Peyer's patch (tissue), 4 donors: ENCODE measurements at regions not wholly inside any gene's neighbourhood (a gene's known extent, or its start where the extent isn't known, plus 50 kb on each side); places are given as distances from the start of the nearest gene placed in this dataset.

Source experiments
- CTCF ChIP-seq, 6 experiments: fragments of 450-650 bp in 4 of 6; fragments of 200-600 bp in 2 of 6; sonication (generic) in 1 of 6; IDR thresholded peaks; one replicate each; pipeline ENCODE4 v1.5.1; 2017 to 2019; ENCODE audit warnings: antibody characterized with exemption in 6 of 6, mild to moderate bottlenecking in 3 of 6, moderate library complexity in 1 of 6
- POLR2A ChIP-seq, 2 donors: fragments of 450-650 bp; IDR thresholded peaks; one replicate each; pipeline ENCODE4 v1.5.1; 2017; ENCODE audit warnings: antibody characterized with exemption in 2 of 2, mild to moderate bottlenecking in 2 of 2, moderate library complexity in 2 of 2

- TF ChIP-seq CTCF (IDR thresholded peaks at IDR 0.05) (no peak), POLR2A (IDR thresholded peaks at IDR 0.05) (no peak)
These were observed 327.4 kb upstream of the ZNF507 start for GRCh38 chr19:32018014-32018413.
